Left ventricle myocardium inferior (tissue), 1 donor: ENCODE measurements at regions not wholly inside any gene's neighbourhood (a gene's known extent, or its start where the extent isn't known, plus 50 kb on each side); places are given as distances from the start of the nearest gene placed in this dataset.

Experiments
- DNase-seq: peaks from one replicate; pipeline ENCODE4 v3.0.0-alpha.2; 2020
- H3K27ac ChIP-seq: fragments of 200-600 bp; replicated peaks from 2 replicates; pipeline ENCODE4 v1.8.0; 2021
- H3K27me3 ChIP-seq: fragments of 200-600 bp; 2 replicates; pipeline ENCODE4 v1.8.0; 2021; ENCODE audit warnings: low read depth
- H3K36me3 ChIP-seq: fragments of 200-600 bp; 2 replicates; pipeline ENCODE4 v1.8.0; 2021
- H3K4me1 ChIP-seq: fragments of 200-600 bp; 2 replicates; pipeline ENCODE4 v1.8.0; 2021
- H3K4me3 ChIP-seq: fragments of 200-600 bp; 2 replicates; pipeline ENCODE4 v1.8.0; 2021; ENCODE audit warnings: mild to moderate bottlenecking, moderate library complexity
- H3K9me3 ChIP-seq: fragments of 200-600 bp; replicated peaks from 2 replicates; pipeline ENCODE4 v1.8.0; 2021
- CTCF ChIP-seq: fragments of 200-600 bp; IDR thresholded peaks from 2 replicates; pipeline ENCODE4 v1.8.0; 2021; ENCODE audit warnings: antibody characterized with exemption, mild to moderate bottlenecking, borderline replicate concordance
- intact Hi-C: fragments of 100-400 bp; cut with micrococcal nuclease; formaldehyde crosslinking; loops from one replicate; pipeline ENCODE4 v1.11.0; 2022
- donor health status: DM: no; HTN: yes; CAD: no; lungs with severe emphysema.

DNA sequence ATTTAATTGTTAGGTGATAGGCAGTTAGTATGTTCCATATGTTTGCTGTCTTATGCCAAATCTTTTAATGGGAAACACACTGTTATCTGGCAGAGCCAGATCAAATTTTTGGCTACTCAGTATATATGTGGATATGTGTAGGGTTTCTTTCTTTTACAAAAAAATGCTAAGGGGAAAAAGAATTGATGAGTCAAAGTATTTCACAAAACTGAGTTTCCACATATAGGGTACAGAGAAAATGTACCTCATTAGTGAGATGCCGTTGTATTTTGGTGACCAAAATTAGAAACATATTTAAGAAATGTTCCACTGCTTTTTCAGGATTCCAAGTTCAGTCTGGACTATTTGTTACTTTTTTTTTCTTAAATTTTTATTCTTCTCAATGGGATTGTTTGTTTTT is 201.2 kb upstream of the PTGFR start:
- intact Hi-C loops = no loop called here
- no peaks in the 10 kb centered on the region for H3K9me3 ChIP-seq
- no peaks in the 10 kb centered on the region for H3K36me3 ChIP-seq
- no peaks in the 10 kb centered on the region for H3K27me3 ChIP-seq
- TF ChIP-seq CTCF = no peak
- H3K27ac ChIP-seq = no peak overlapping the region
- DNase-seq = no peak
- no peak overlapping the region for H3K4me3 ChIP-seq
- no peaks in the 10 kb centered on the region for H3K4me1 ChIP-seq

DNA sequence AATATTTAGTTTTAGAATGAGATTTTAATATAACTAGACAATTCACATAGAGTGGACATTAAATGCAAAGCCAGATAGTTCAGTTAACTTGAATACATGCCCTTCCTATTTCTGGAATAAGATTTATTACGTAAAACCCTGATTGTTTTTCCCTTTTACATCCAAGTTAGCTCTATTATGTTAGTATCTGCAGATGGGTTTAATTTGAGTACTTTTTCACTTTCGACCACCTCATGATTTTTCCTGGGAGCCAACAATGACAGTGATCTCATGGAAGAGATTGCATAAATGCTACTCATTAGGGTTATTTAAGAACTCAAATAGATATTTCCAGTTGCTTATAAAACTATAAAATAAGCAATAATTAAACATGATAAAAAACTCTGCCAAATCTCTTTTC is 199.4 kb upstream of the PTGFR start:
- DNase-seq = no peak
- no peaks in the 10 kb centered on the region for H3K27me3 ChIP-seq
- no peaks in the 10 kb centered on the region for H3K36me3 ChIP-seq
- no peaks in the 10 kb centered on the region for H3K4me1 ChIP-seq
- H3K27ac ChIP-seq = no peak overlapping the region
- intact Hi-C loops = no loop called here
- H3K9me3 ChIP-seq = no peaks in the 10 kb centered on the region
- no peak for TF ChIP-seq CTCF
- H3K4me3 ChIP-seq = no peak overlapping the region

DNA sequence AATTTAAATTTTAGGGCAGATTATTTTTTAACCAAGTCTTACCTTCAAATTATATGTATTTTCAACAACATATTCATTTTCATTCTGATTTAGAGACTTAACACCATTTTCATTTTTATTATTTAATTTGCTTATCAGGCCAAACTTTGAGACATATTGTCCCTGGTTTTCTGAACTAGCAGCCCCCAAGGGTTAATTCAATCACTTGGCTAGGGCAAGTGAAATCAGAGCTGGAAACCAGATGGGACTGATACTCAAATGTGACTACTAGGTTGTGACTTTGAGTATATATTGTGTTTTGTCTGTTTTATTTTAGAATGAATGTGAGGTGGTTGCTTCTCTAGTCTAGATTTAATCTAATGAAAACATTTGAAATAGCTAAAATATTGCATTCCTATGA is 198.9 kb upstream of the PTGFR start:
- H3K4me3 ChIP-seq = no peak overlapping the region
- TF ChIP-seq CTCF = no peak
- no peak overlapping the region for H3K27ac ChIP-seq
- DNase-seq = no peak
- intact Hi-C loops = no loop called here
- no peaks in the 10 kb centered on the region for H3K36me3 ChIP-seq
- H3K4me1 ChIP-seq = no peaks in the 10 kb centered on the region
- H3K9me3 ChIP-seq = no peaks in the 10 kb centered on the region
- H3K27me3 ChIP-seq = no peaks in the 10 kb centered on the region

GRCh38 chr1:78292361-78292760 is 198.4 kb upstream of the PTGFR start:
- H3K9me3 ChIP-seq = no peaks in the 10 kb centered on the region
- H3K36me3 ChIP-seq = no peaks in the 10 kb centered on the region
- H3K4me1 ChIP-seq = no peaks in the 10 kb centered on the region
- intact Hi-C loops = no loop called here
- DNase-seq = no peak
- no peak for TF ChIP-seq CTCF
- no peak overlapping the region for H3K4me3 ChIP-seq
- no peaks in the 10 kb centered on the region for H3K27me3 ChIP-seq
- no peak overlapping the region for H3K27ac ChIP-seq

GRCh38 chr1:78297836-78298235 is 192.9 kb upstream of the PTGFR start:
- no peak for DNase-seq
- H3K27ac ChIP-seq = no peak overlapping the region
- H3K4me3 ChIP-seq = no peak overlapping the region
- H3K9me3 ChIP-seq = peaks cover under 1% of the 10 kb centered on the region
- intact Hi-C loops = no loop called here
- no peaks in the 10 kb centered on the region for H3K27me3 ChIP-seq
- H3K4me1 ChIP-seq = no peaks in the 10 kb centered on the region
- no peak for TF ChIP-seq CTCF
- no peaks in the 10 kb centered on the region for H3K36me3 ChIP-seq

- DNase-seq = no peak
- Histone ChIP-seq H3K9me3 (peaks cover 5% of the 10 kb centered on the region), H3K4me1 (no peaks in the 10 kb centered on the region), H3K27me3 (no peaks in the 10 kb centered on the region), H3K27ac (no peak overlapping the region), H3K36me3 (no peaks in the 10 kb centered on the region), H3K4me3 (no peak overlapping the region)
- intact Hi-C loops = no loop called here
- TF ChIP-seq CTCF = no peak
Observed at GRCh38 chr1:78298349-78298748, 192.4 kb upstream of the PTGFR start.
